ENCODE measurements at regions not wholly inside any gene's neighbourhood (a gene's known extent, or its start where the extent isn't known, plus 50 kb on each side); places are given as distances from the start of the nearest gene placed in this dataset.

DNA sequence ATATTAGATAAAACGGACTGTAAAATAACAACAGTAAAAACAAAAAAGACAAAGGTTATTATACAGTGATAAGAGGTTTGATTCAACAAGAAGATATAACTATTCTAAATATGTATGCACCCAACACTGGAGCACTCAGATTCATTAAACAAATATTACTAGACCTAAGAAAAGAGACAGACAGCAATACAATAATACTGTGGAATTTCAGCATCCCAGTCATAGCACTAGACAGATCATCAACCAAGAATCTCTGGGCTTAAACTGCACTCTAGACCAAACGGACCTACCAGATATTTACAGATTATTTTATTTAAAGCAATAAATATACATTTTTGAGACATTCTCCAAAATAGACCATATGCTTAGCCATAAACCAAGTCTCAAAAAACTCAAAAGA, 263.8 kb downstream of the C6orf118 start:
- Histone ChIP-seq H3K4me2 (ENCODE audit: unreplicated experiment) (peak overlapping the region; percentile 27), H3F3A (ENCODE audit: insufficient read depth) (peaks cover 9% of the 10 kb centered on the region; the same call in 1 of the 2 replicates), H3K9me3 (ENCODE audit: low read depth) (no peaks in the 10 kb centered on the region), H3K9ac (no peak overlapping the region), H3K27me3 (replicated peaks; ENCODE audit: insufficient read depth) (no peaks in the 10 kb centered on the region), H2AFZ (0 out of 2 replicates have a peak overlapping the region, but pooled peaks have one; percentile 29), H3K27ac (0 out of 2 replicates have a peak overlapping the region, but pooled peaks have one; percentile 1), H3K36me3 (ENCODE audit: low read depth) (no peaks in the 10 kb centered on the region; the same call in 1 of the 2 replicates), H3K9me2 (ENCODE audit: insufficient read depth) (no peaks in the 10 kb centered on the region), H4K20me1 (ENCODE audit: insufficient read depth) (no peaks in the 10 kb centered on the region), H3K79me2 (ENCODE audit: insufficient read depth) (no peaks in the 10 kb centered on the region), H3K4me3 (no peak overlapping the region), H3K4me1 (ENCODE audit: insufficient read depth) (peaks cover 9% of the 10 kb centered on the region)
- peak; percentile 38 for DNase-seq
- TF ChIP-seq EZH2 (IDR thresholded peaks at IDR 0.05; ENCODE audit: insufficient read depth, poor library complexity, severe bottlenecking) (no peak), EZH2phosphoT487 (IDR thresholded peaks at IDR 0.05; ENCODE audit: insufficient read depth, low read depth) (no peak)
- in situ Hi-C loops (cut with MboI) = no loop called here
- 28 to 37% methylated on average over 2 of the region's 2 CpGs for WGBS, 2 experiments (ENCODE audit: low coverage in 1 of 2, low lambda C conversion rate in 2 of 2, missing lambda C conversion rate in 2 of 2)

DNA sequence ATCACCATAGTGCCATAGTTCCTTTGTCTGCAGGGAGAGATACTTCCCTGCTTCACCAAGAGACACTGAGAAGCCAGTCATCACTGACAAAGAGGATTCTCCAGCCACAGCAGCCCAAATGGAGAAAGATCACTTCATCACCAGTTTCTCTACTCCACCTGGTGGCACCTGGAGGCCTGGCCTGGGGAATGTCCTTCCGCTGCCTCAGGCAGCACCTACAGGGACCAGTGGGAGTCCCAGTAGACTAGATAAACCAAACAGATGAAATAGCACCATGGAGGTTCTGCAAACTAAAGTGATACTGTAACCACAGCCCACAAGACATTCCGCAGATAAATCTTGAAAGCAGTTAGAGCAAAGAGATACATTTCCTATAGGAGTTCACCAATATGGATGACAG, 266.5 kb downstream of the C6orf118 start:
- Histone ChIP-seq H3K4me3 (no peak overlapping the region), H3K9me3 (ENCODE audit: low read depth) (no peaks in the 10 kb centered on the region), H3K9ac (no peak overlapping the region), H3K9me2 (ENCODE audit: insufficient read depth) (no peaks in the 10 kb centered on the region), H3K27ac (no peak overlapping the region), H3K4me1 (ENCODE audit: insufficient read depth) (peaks cover 9% of the 10 kb centered on the region), H3K79me2 (ENCODE audit: insufficient read depth) (no peaks in the 10 kb centered on the region), H2AFZ (no peak overlapping the region), H3K4me2 (ENCODE audit: unreplicated experiment) (no peak overlapping the region), H4K20me1 (ENCODE audit: insufficient read depth) (no peaks in the 10 kb centered on the region), H3K27me3 (replicated peaks; ENCODE audit: insufficient read depth) (no peaks in the 10 kb centered on the region), H3K36me3 (ENCODE audit: low read depth) (no peaks in the 10 kb centered on the region; the same call in 1 of the 2 replicates), H3F3A (ENCODE audit: insufficient read depth) (peaks cover 9% of the 10 kb centered on the region; the same call in 1 of the 2 replicates)
- no peak for DNase-seq
- TF ChIP-seq EZH2 (IDR thresholded peaks at IDR 0.05; ENCODE audit: insufficient read depth, poor library complexity, severe bottlenecking) (no peak), EZH2phosphoT487 (IDR thresholded peaks at IDR 0.05; ENCODE audit: insufficient read depth, low read depth) (no peak)
- in situ Hi-C loops (cut with MboI) = no loop called here
- WGBS, 2 experiments (ENCODE audit: low coverage in 1 of 2, low lambda C conversion rate in 2 of 2, missing lambda C conversion rate in 2 of 2) = 93 to 95% methylated on average over 2 of the region's 2 CpGs

DNA sequence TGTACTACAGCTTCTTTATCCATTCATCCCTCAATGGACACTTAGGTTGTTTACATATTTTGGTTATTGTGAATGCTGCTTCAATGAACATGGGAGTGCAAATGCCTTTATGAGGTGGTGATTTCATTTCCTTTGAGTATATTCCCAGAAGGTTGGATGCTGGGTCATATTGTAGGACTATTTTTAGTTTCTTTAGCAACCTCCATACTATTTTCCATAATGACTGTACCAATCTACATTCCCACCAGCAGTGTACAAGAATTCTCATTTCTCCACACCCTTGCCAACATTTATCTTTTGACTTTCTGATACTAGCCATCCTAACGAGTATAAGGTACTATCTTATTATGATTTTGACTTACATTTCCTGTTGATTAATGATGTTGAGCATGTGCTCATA, 269.0 kb downstream of the C6orf118 start:
- H3K27ac ChIP-seq = no peak overlapping the region
- TF ChIP-seq EZH2 (IDR thresholded peaks at IDR 0.05; ENCODE audit: insufficient read depth, poor library complexity, severe bottlenecking) = no peak
- no peak for TF ChIP-seq EZH2phosphoT487 (IDR thresholded peaks at IDR 0.05; ENCODE audit: insufficient read depth, low read depth)
- H3K79me2 ChIP-seq (ENCODE audit: insufficient read depth) = no peaks in the 10 kb centered on the region
- no peaks in the 10 kb centered on the region for H3K36me3 ChIP-seq (ENCODE audit: low read depth)
- H3K9me2 ChIP-seq (ENCODE audit: insufficient read depth) = no peaks in the 10 kb centered on the region
- no peak overlapping the region for H2AFZ ChIP-seq
- peak; percentile 19 for DNase-seq
- no peaks in the 10 kb centered on the region for H3K27me3 ChIP-seq (replicated peaks; ENCODE audit: insufficient read depth)
- no peaks in the 10 kb centered on the region for H3K9me3 ChIP-seq (ENCODE audit: low read depth)
- H3K9ac ChIP-seq = no peak overlapping the region
- peaks cover 4% of the 10 kb centered on the region; the same call in 1 of the 2 replicates for H3F3A ChIP-seq (ENCODE audit: insufficient read depth)
- 54 to 59% methylated on average over 1 of the region's 1 CpG for WGBS, 2 experiments (ENCODE audit: low coverage in 1 of 2, low lambda C conversion rate in 2 of 2, missing lambda C conversion rate in 2 of 2)
- H3K4me2 ChIP-seq (ENCODE audit: unreplicated experiment) = no peak overlapping the region
- peaks cover 3% of the 10 kb centered on the region for H3K4me1 ChIP-seq (ENCODE audit: insufficient read depth)
- H3K4me3 ChIP-seq = no peak overlapping the region
- no peaks in the 10 kb centered on the region for H4K20me1 ChIP-seq (ENCODE audit: insufficient read depth)
- in situ Hi-C loops (cut with MboI) = no loop called here

DNA sequence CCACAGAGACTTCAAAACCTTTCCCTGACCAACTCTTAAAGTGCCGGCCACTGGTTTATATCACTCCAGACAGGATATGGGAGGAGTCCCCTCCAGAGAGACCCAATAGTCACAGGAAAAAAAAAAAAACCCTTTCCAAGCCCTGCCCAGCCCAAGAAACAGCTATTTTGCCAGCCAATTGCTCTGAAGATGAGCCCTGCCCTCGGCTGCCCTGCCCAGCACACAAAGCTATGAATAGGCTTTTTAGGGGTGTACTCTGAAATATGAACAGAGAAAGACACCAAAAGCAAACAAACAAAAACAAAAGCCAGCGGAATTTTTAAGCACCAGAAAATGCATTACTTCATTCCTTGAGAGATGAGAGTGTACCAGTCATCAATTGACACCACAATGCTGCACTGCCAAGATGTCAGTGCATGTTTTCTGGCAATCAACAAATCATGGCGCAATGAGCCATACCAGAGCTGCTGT, 275.1 kb downstream of the C6orf118 start:
- H3K4me2 ChIP-seq (ENCODE audit: unreplicated experiment) = peak overlapping the region; percentile 2
- H3K9me3 ChIP-seq (ENCODE audit: low read depth) = no peaks in the 10 kb centered on the region
- no peaks in the 10 kb centered on the region for H3K79me2 ChIP-seq (ENCODE audit: insufficient read depth)
- WGBS, 2 experiments (ENCODE audit: low coverage in 1 of 2, low lambda C conversion rate in 2 of 2, missing lambda C conversion rate in 2 of 2) = 7% methylated on average over 4 of the region's 4 CpGs
- H3K27ac ChIP-seq = peak overlapping the region; percentile 29
- TF ChIP-seq EZH2 (IDR thresholded peaks at IDR 0.05; ENCODE audit: insufficient read depth, poor library complexity, severe bottlenecking) = no peak
- no peak for TF ChIP-seq EZH2phosphoT487 (IDR thresholded peaks at IDR 0.05; ENCODE audit: insufficient read depth, low read depth)
- no peaks in the 10 kb centered on the region for H3K36me3 ChIP-seq (ENCODE audit: low read depth)
- H3F3A ChIP-seq (ENCODE audit: insufficient read depth) = no peaks in the 10 kb centered on the region
- peaks cover 14% of the 10 kb centered on the region for H3K4me1 ChIP-seq (ENCODE audit: insufficient read depth)
- H2AFZ ChIP-seq = peak overlapping the region; percentile 68
- no peaks in the 10 kb centered on the region for H4K20me1 ChIP-seq (ENCODE audit: insufficient read depth)
- in situ Hi-C loops (cut with MboI) = no loop called here
- H3K9me2 ChIP-seq (ENCODE audit: insufficient read depth) = no peaks in the 10 kb centered on the region
- H3K27me3 ChIP-seq (replicated peaks; ENCODE audit: insufficient read depth) = no peaks in the 10 kb centered on the region
- 0 out of 2 replicates have a peak overlapping the region, but pooled peaks have one; percentile 0 for H3K9ac ChIP-seq
- peak; percentile 76 for DNase-seq
- H3K4me3 ChIP-seq = no peak overlapping the region
